Stimulated activated CD4-positive, alpha-beta T cell treated with anti-CD3 and anti-CD28 coated beads, Interleukin-1b, Interleukin-23, amount 100 ng/mL, for 48 hours (primary cell): ENCODE measurements at regions not wholly inside any gene's neighbourhood (a gene's known extent, or its start where the extent isn't known, plus 50 kb on each side); places are given as distances from the start of the nearest gene placed in this dataset.
"Not testable (repeated sequence)": the region's sequence is repeated elsewhere in the genome, so short reads cannot be mapped to it uniquely, and the experiment has no call there.

ENCODE experiments used
- DNase-seq: peaks from one replicate; pipeline ENCODE4 v3.0.0-alpha.2; 2020

DNA sequence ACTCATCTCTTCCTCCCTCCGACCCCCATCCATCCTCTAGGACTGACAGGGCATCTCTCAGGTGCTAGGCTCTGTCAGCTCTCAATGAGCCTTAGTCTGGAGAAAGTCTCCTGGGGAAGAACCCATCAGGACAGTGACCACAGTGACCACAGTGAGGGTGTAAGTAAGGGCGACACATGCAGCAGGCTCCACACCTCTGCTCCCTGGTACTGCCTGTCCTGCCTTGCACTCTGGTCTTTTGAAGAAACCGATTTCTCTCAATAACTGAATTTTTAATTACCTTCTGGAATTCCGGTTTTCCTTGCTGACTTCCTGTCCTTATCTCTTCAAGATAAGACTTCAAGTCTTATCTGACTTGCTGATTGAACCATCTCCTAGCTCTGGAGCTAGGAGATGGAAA, 190.2 kb downstream of the ACTR3B start:
- no peak for DNase-seq

DNA sequence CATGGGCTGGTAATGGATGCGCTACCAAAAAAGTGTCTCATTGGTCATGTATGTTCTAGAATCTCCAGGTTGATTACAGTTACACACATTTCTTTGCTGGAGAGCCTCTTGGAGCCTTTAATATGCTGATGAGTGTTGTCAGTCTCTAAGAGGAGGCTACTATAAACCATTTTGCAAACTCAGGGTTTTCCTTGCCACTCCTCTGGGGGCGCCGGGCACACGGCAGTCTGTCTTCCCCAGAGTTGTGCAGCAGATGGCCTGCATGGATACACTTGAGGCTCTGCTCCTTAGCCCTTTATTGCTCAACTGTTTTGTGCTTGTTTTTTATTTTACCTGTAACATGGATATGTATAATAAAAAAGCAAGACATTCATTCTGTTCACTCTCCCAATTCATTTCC, 196.5 kb downstream of the ACTR3B start:
- no peak for DNase-seq

DNA sequence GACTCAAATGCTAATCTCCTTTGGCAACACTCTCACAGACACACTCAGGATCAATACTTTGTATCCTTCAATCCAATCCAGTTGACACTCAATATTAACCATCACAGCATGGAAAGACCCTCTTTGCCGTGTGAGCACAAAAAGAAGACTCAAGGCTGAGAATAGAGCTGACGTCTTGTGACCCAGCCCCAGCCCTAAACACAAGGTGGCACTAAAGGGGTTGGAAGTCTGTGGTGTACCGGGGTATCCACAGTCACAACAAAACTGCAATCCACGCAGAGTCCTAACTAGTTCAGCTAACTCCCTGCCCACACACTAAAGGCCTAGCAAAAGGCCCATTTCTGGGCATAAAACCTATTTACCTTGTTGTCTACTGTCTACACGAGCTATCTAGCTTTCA, 200.1 kb downstream of the ACTR3B start:
- no peak for DNase-seq

DNA sequence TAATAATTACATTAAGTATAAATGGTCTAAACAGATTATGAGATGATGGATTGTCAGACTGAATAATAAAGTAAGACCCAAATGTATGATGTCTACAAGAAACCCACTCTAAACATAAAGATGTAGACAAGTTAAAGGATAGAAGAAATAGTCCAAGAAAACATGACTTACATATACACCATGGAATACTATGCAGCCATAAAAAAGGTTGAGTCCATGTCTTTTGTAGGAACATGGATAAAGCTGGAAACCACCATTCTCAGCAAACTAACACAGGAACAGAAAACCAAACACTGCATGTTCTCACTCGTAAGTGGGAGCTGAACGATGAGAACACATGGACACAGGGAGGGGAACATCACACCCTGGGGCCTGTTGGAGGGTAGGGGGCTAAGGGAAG, 202.2 kb downstream of the ACTR3B start:
- not testable (repeated sequence) for DNase-seq

DNA sequence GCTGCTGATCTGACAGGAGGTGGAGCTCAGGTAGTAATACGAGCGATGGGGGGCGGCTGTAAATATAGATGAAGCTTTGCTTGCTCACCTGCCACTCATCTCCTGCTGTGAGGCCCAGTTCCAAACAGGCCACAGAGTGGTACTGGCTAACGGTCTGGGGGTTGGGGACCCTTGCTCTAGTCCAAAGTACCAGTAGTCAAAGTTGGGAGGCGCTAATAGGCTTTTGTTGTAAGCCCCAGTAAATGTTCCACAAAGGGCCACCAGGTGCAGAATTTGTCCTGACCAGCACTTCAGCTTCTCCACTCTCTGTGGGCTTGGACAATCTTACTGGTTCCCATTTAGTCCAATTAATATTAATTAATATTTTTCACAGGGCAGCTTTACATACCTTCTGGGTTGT, 206.6 kb downstream of the ACTR3B start:
- no peak for DNase-seq

DNA sequence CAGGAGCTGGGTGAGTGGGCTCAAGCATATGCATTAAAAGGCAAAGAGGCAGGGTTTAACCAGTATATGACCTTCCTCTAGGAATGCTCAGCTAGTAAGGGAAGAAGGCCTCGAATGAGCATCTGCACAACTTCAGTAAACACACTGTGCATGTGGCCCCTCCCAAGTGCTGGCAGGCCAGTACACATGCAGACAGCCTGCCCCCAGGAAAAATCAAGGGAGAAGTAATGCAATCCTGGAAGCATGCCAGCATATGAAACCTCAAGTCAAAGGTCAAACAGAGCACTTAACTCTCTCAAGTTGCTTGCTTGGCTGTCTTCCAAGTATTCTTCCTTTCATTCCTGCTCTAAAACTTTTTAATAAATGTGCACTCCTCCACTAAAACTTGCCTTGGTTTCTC, 208.4 kb downstream of the ACTR3B start:
- no peak for DNase-seq

DNA sequence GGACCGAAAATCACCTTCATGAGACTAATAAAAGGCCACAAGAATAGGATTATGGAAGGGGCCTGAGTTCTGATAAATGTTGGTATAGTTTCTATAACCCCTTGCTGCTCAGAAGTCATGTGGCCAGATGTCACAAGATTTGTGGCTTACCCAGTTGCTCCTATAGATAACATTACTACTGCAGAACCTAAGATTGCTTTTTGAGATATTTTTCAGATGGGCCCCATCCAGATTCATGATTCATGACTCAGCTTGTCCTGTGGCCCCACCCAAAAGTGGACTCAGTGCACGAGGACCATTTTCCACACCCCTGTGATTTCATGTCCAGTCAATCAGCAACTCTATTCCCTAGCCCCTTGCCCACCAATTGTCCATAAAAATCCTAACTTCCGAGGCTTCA, 209.0 kb downstream of the ACTR3B start:
- DNase-seq: no peak

DNA sequence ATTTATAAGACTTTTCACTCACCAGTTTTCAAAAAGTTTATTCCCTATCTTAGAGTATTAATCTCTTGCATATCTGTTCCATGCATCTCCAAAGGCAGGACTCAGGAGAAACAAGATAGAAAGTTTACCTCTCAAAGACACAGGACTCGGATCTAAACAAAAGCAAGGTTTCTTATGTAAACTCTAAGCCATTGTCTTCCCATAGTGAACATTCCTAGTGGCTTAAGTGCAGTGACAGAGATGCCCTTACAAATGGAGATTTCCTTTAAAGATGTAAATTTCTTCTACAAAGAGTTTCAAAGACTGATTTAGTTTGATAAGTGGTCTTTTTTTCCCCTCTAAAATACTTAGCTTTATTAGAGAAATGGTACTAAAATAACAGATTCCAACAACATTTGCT, 209.8 kb downstream of the ACTR3B start:
- DNase-seq: no peak

DNA sequence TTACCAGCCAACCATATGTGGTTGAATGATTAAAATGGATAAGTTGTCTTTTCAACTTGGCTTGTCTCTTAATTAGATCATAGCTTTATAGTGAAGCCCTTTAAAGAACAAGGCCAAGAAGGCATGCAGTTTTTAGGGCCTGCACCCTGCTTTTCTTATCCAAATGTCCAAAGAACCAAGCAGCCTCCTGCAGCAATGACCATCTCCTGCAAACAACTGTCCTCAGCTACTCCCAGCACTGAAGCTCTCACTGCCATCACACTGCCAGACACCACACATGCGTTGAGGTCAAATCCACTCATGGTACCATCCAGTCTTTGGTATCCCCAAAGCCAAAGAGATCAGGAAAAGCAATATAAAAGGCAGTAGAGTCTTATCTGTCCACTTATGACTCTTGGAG, 210.3 kb downstream of the ACTR3B start:
- no peak for DNase-seq

DNA sequence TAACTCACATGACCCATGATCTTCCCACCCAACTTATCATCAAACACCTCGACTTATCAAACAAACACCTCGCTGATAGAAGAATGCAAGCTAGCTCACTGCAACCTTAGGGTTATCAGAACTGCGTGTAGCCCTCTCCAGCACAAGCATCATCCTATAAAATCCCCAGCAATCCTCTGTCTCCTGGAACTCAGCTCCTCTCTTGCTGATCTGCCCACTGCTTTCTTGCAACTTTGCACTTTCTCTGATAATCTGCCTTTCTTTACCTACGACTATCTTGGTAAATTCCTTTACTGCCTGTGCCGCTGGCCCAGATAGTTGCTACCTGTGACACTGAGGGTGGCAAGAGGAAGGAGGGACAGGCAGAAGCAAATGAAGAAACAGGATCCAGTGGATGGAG, 210.9 kb downstream of the ACTR3B start:
- DNase-seq: no peak

DNA sequence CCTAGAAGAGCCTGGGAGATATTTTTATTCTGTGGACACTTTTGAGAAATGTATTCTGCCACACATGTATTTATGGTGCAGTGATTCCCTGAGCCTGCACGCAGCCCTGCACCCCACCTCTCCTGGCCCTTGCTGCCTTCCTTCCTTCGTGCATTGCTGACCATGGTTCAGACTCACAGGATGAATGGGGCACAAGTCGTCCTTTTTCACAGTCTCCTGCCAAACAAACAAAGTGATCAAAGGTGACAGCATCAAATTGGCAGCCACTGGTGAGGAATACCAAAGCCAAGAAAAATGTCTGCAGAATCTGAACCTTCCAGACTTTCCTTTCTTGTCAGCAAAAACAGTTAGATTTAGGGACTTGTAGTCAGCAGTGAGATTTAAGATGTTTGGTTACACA, 215.0 kb downstream of the ACTR3B start:
- DNase-seq: no peak

DNA sequence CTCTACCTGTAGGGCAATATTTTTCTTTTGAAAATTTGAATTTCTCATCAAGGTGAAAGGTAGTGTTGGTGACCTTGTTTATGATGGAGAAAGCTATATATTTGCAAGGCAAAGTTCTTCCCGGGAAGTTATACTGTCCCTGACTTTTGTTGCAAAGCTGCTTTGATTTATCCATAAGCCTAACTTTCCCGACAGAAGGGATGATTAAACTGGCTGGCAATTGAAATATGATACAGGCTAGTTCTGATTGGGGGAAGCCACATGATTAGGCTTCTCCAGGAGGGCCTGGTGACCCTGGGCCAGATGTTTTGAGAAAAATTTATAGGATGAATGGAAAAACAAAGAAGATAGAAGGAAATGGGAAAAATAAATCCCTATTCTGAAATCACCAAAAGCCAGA, 215.5 kb downstream of the ACTR3B start:
- no peak for DNase-seq

DNA sequence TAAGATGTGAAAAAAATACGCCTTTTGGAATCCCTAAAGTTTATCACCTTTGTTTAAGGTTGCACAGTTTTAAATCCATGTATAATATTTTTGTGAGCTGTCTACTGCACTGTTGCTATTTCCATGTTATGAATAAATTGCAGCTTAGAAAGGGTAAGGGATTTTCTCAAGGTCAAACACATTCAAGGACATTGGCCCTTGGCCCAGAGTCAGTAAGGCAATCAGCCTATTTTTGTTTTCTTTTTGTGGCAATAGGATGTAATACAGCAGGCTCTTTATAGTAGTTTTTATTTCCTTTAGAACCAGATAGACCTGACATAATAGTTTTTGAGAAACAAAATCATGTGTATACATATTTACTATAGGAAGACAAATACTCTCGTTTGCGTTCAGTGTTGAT, 219.8 kb downstream of the ACTR3B start:
- no peak for DNase-seq

DNA sequence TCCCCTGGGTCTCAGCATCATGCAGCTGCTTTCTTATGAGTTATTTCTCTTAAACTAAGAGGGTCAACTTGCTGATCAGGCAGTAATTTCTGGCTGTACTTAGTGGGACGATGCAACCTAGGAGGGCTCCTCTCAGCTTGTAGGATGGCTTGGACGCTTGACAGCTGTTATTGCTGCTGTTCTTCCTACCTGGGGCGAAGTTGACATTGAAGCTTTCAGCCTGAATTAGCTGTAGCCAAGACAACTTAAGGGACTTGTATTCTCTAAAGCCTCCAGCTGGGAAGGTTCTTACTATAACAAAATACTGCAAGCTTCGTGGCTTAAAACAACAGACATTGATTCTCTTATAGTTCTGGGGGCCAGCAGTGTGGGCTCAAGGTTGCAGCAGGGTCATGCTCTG, 224.9 kb downstream of the ACTR3B start:
- no peak for DNase-seq

DNA sequence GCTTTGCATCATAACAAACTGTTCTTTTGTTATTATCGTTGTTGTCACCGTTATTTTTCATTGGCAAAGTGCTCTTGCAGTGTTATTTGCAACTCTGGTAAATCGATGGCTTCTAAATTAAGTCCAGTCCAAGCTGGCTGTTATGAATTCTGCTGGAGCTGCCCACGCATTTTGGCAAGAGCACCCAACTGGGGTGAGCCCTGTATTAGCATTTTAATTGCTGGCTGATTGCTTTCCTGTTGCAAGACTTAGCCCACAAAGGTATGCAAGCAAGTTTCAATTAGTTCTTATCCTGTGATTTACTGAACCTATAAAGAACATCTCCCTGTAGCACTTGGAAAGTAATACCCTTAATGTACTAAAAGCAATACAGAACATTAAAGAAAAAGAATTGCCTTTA, 226.8 kb downstream of the ACTR3B start:
- no peak for DNase-seq

DNA sequence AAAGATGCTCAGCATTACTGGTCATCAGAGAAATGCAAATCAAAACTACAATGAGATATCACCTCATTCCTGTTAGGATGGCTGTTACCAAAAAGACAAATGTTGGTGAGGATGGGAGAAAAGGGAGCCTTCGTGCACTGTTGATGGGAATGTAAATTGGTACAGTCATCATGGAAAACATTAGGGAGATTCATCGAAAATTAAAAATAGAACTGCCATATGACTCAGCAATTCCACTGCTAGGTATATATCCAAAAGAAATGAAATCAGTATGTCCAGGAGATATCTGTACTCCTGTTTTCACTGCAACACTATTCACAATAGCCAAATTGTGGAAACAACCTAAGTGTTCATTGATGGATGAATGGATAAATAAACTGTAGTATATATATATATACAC, 228.1 kb downstream of the ACTR3B start:
- DNase-seq: no peak

DNA sequence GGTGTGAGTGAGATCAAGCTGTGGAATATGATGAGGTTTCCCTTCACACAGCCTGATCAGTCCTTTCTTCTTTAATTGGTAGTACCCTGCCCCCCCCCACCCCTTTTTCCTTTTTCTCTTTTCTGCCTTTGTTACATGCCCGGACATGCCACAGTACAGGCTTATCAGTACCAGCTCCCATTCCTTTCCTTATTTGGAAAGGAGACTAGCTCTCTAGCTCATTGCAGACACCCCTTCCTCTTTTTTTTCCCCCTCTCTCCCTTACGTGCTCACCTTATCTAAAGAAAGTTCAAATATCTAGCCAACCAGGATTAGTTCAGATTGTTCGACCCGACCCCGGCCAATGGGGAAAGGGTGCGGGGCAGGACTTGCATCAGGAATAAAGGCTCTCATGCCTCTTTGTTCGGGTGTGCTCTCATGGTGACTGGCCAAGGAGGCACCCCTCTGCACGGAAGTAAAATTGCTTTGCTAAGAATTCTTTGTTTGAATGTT, 230.4 kb downstream of the ACTR3B start:
- no peak for DNase-seq

DNA sequence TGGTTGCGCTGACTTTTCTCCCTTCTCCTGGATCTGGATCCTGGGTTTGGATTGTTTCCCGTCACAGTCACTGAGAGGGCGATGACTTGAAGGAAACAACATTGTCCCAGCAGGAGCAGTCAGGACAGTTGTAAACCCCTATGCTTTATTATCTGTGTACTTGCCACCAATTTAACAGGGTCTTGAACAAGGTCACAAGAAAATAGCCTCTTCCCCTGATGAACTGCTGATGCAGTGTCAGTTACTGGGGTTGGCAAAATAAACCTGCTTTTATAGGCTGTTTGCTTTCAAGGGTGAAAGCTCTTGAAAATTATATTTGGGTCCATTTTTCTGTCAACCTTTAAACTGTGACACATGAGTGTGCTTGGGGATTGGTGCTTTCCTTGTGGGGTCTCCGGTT, 238.9 kb downstream of the ACTR3B start:
- no peak for DNase-seq

DNA sequence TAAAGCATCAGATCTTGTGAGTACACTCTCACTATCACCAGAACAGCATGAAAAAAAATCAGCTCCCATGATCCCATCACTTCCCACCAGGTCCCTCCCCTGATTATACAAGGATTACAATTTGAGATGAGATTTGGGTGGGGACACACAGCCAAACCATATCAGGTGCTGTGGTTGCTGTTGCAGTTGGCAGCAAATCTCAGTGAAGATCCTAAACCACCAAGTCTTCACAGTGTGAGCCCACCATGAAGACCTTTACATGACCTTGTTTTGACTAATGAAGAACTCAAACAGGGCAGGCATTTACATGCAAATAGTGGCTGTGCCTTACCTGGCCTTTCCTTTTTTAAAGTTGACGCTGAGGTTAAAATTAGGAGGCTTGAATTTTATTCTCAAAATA, 242.6 kb downstream of the ACTR3B start:
- DNase-seq: no peak

DNA sequence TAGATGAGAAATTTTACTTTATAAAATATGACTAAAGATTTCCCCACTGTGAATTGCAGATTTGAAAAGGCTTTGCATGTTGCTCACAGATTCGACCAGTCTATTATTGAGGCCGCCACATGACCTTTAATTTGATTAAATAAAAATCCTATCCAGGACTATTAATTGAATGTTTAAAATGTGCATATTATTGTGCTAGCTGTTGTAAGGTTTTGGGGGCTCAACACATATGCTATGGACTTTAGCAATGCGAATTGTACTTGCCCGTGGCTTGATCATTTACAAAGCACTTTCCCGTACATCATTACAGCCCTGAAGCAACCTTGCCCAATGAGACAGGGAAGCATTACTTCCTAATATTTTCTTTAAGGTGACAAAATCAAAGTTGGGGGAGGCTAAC, 243.0 kb downstream of the ACTR3B start:
- DNase-seq: no peak

DNA sequence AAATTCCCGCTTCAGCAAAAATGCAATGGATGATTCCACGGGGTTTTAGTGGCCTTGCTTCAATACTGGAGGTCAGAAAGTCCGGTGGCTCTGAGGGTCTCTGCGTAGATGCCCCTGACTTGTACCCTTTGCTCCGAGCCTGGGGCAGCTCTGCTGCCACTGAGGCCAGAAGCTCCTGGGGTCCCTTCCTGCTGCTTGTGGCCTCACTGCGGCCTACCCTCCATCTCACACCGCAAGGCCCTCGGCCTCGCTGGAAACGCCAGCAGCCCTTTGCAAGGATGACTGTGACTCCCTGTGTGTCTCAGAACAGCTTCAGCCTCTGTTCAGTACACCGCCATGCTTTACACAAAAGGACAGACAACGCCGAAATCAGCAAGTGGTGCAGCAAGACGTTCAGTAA, 244.8 kb downstream of the ACTR3B start:
- no peak for DNase-seq

DNA sequence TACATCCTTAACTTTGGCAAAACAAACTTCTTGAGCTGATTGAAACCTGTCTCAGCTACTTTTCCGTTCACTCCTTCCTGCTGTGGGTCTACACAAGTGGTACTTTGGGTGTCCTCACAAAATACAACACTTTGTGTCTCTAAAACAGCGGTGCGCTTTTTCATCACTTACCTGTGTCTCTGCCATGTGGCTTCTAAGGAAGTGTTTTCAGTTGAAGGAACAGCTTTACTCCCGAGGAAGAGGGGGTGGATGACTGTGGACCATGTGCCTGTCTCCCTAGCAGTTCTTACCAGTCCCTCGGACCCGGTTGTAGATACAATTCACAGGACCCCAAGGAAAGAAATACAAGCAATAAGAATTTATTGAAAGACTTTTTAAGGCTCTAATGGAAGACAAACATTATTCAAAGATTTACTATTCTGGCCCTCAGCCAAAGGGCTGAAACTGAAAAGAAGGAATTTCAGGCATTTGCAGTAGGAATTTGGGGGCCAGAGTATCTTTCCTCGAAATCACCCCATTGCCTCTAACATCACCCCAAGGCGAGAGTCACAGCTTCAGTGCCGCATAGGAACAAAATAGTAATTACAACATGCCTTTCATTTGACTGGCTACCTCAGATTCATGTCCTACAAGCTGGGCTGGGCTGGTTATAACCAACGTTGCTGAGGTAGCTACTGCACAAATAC, 246.3 kb downstream of the ACTR3B start:
- no peak for DNase-seq

DNA sequence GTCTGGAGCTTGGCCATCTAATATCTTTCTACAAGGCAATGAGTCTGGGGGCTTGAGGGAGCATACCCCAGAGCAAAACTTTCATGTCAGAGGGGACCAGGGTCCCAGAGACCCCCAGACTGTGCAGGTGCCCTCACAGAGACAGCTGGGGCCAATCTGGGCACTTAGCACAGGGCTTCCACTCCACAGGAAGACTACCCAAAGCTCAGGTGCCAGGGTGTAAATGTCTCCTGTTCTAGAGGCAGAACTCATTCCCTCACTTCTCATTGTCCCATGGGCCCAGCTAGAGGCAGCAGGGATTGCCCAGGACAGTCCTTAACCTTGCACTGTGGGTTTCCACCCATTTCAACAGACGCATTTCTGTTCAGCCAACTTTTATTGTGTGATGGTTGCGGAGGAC, 246.9 kb downstream of the ACTR3B start:
- DNase-seq: no peak

DNA sequence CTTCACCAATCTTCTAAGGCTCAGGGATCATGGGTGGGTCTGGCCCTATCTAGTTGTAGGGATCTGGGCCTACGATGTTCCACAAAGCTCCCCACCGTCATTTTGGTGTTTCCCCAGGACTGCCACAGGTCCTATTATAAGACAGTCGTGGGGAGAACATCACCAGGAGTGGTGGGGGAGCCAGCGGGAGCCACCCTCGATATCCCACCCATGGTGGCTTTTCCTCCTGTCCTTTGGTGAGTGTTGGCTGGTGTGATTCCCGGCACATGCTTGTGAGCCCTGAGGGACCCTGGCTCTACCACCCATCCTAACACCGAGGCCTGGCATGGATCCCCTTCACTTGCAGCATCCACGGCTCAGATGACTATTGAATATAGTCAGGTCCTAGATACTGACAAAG, 247.4 kb downstream of the ACTR3B start:
- no peak for DNase-seq

DNA sequence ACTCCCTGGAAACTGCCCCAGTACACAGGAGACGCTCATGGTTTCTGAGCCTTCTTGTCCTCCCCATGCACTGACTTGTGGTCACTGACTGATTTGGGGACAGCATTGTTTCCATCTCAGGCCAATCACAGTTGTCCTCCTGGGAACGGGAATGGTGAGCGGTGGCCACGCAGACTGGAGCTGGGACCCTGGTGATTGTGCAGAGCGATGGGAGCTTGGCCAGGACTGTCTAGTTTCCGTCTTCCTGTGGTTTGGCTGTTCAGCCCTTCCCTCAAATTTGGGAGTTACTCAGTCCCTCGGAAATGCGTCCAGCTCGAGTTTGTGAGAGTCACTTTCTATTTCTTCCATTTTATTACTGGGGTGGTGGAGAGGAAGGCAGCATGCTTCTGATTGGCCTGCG, 250.9 kb downstream of the ACTR3B start:
- DNase-seq: no peak

DNA sequence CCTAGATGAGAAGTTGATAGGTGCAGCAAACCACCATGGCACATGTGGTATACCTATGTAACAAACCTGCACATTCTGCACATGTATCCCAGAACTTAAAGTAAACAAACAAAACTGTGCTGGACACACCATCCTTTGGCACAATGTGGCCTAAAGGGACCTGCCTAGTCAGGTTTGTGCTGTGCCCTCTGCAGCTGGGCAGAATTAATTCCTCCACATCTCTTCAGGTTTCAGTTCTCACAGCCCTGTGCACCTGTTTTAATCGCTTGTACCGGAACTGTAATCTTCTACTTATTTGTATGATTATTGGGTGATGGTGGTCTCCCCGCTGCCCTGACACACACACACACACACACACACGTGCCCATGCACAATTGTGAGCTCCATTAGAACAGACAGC, 252.7 kb downstream of the ACTR3B start:
- DNase-seq: no peak
